ENCODE measurements at regions not wholly inside any gene's neighbourhood (a gene's known extent, or its start where the extent isn't known, plus 50 kb on each side); places are given as distances from the start of the nearest gene placed in this dataset.
"Not testable (repeated sequence)": the region's sequence is repeated elsewhere in the genome, so short reads cannot be mapped to it uniquely, and the experiment has no call there.

DNA sequence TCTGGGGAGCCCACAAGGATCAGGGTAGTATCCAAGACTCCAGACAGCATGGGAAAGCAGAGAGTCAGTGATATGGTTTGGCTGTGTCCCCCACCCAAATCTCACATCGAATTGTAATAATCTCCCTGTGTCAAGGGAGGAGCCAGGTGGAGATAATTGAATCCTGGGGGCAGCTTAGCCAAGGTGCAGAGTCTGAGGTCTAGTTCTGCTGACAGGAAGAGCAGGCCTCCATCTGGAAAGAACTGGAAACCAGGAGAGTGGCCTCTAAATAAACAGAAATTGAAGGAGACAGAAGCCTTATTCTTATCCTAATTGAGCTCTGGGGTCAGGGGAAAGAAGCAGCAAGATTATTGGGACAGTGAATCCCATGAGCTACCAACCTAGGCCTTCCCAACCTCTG, 146.7 kb upstream of the NRP1 start:
- Histone ChIP-seq H3K27ac (ENCODE audit: low read depth, low read length) (no peak overlapping the region), H3K4me1 (ENCODE audit: control insufficient read depth in 2 of 2, insufficient read depth in 2 of 2, low read length in 2 of 2) (no peaks in the 10 kb centered on the region), H3K4me3 (ENCODE audit: low read length) (no peak overlapping the region), H3K9me3 (ENCODE audit: control insufficient read depth in 2 of 3, low read length in 3 of 3) (no peaks in the 10 kb centered on the region), H3K36me3 (ENCODE audit: control insufficient read depth in 2 of 3, insufficient read depth in 3 of 3, low read length in 3 of 3) (no peaks in the 10 kb centered on the region), H3K27me3 (ENCODE audit: control insufficient read depth in 2 of 2, insufficient read depth in 2 of 2, low read length in 2 of 2) (no peaks in the 10 kb centered on the region)
- CTCF ChIA-PET = no interaction called here
- POLR2A ChIA-PET = no interaction called here
- ATAC-seq = no peak
- intact Hi-C loops (cut with micrococcal nuclease) = no loop called here
- H3K27me3 Mint-ChIP-seq = peaks cover 0 to 7% (median 0%) of the 10 kb centered on the region in 5 donors
- no peak overlapping the region for H3K27ac Mint-ChIP-seq
- no peak for DNase-seq
- H3K9me3 Mint-ChIP-seq = peaks cover 0 to 5% (median 0%) of the 10 kb centered on the region in 11 donors
- no peak overlapping the region for H3K4me3 Mint-ChIP-seq
- peaks cover 0 to 8% (median 4%) of the 10 kb centered on the region in 7 donors for H3K4me1 Mint-ChIP-seq
- H3K36me3 Mint-ChIP-seq = no peaks in the 10 kb centered on the region

DNA sequence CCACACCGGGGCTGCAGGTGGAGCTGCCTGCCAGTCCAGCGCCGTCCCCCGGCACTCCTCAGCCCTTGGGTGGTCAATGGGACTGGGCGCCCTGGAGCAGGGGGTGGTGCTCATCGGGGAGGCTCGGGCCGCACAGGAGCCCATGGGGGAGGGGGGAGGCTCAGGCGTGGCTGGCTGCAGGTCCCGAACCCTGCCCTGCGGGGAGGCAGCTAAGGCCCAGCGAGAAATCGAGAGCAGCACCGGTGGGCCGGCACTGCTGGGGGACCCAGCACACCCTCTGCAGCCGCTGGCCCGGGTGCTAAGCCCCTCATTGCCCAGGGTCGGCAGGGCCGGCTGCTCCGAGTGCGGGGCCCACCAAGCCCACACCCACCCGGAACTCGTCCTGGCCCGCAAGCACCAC, 145.9 kb upstream of the NRP1 start:
- intact Hi-C loops (cut with micrococcal nuclease); DNase-seq; H3K36me3 ChIP-seq (ENCODE audit: control insufficient read depth in 2 of 3, insufficient read depth in 3 of 3, low read length in 3 of 3); POLR2A ChIA-PET; H3K4me1 Mint-ChIP-seq; H3K9me3 Mint-ChIP-seq; H3K27ac ChIP-seq (ENCODE audit: low read depth, low read length); H3K36me3 Mint-ChIP-seq; CTCF ChIA-PET; ATAC-seq; H3K4me3 Mint-ChIP-seq; H3K4me3 ChIP-seq (ENCODE audit: low read length); H3K27me3 Mint-ChIP-seq; H3K27me3 ChIP-seq (ENCODE audit: control insufficient read depth in 2 of 2, insufficient read depth in 2 of 2, low read length in 2 of 2); H3K4me1 ChIP-seq (ENCODE audit: control insufficient read depth in 2 of 2, insufficient read depth in 2 of 2, low read length in 2 of 2); H3K9me3 ChIP-seq (ENCODE audit: control insufficient read depth in 2 of 3, low read length in 3 of 3); H3K27ac Mint-ChIP-seq: not testable (repeated sequence)

DNA sequence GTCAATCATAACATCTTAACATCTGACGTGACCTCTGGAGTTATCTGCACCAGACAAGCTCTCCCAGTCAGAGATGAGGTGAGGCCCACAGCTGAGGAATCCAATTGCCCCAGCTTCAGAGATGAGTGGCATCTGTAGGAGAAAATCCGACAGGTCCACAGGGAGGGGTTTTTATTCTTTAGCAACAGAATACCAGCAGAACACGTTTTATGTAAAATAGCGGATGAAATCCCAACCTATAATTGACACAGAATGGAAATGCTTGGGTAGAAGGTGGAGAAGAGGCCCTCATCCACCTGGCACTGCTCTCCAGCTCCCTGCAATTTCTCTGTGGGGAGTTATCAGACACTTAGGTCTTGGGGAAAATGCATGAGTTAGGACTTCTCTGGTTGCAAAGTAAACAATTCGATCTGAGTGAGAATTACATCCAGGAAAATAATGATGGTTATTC, 144.2 kb upstream of the NRP1 start:
- Histone ChIP-seq H3K27me3 (ENCODE audit: control insufficient read depth in 2 of 2, insufficient read depth in 2 of 2, low read length in 2 of 2) (no peaks in the 10 kb centered on the region), H3K4me1 (ENCODE audit: control insufficient read depth in 2 of 2, insufficient read depth in 2 of 2, low read length in 2 of 2) (no peaks in the 10 kb centered on the region), H3K9me3 (ENCODE audit: control insufficient read depth in 2 of 3, low read length in 3 of 3) (no peaks in the 10 kb centered on the region), H3K4me3 (ENCODE audit: low read length) (no peak overlapping the region), H3K27ac (ENCODE audit: low read depth, low read length) (no peak overlapping the region), H3K36me3 (ENCODE audit: control insufficient read depth in 2 of 3, insufficient read depth in 3 of 3, low read length in 3 of 3) (no peaks in the 10 kb centered on the region)
- CTCF ChIA-PET = no interaction called here
- no peaks in the 10 kb centered on the region for H3K4me1 Mint-ChIP-seq
- H3K4me3 Mint-ChIP-seq = no peak overlapping the region
- intact Hi-C loops (cut with micrococcal nuclease) = no loop called here
- ATAC-seq (no peak), DNase-seq (no peak)
- peaks cover 0 to 5% (median 0%) of the 10 kb centered on the region in 11 donors for H3K9me3 Mint-ChIP-seq
- no peaks in the 10 kb centered on the region for H3K36me3 Mint-ChIP-seq
- POLR2A ChIA-PET = no interaction called here
- H3K27me3 Mint-ChIP-seq = peaks cover 0 to 7% (median 5%) of the 10 kb centered on the region in 5 donors
- H3K27ac Mint-ChIP-seq = no peak overlapping the region

DNA sequence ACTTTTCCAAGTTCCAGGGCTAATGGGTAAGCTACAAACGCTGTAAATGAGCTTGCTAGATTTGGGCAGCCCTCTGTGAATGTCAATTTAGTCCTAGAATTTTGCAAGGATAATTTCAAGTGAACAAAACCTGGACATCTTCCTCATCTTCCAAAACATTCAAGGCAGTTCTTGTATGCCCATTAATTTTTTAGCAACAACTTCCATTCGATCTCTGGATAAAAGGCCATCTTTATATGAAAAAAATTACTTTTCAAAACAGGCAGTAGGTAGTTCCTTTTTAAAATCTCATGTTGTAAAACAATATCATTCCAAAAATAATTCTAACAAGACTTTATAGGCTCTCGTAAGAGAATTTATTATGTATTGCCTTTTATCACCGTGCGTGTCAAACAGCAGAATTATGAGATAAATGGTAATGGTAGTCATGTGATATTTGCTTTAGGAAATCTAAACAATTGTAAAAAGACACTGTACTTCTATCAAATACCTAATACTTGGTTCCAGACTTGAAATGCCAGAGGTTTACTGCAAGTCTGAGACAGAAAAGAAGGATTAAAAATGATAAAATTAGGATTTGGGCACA, 143.7 kb upstream of the NRP1 start:
- no peaks in the 10 kb centered on the region for H3K4me1 Mint-ChIP-seq
- H3K9me3 Mint-ChIP-seq = peaks cover 0 to 5% (median 0%) of the 10 kb centered on the region in 11 donors
- Histone ChIP-seq H3K4me1 (ENCODE audit: control insufficient read depth in 2 of 2, insufficient read depth in 2 of 2, low read length in 2 of 2) (no peaks in the 10 kb centered on the region), H3K9me3 (ENCODE audit: control insufficient read depth in 2 of 3, low read length in 3 of 3) (no peaks in the 10 kb centered on the region), H3K4me3 (ENCODE audit: low read length) (no peak overlapping the region), H3K36me3 (ENCODE audit: control insufficient read depth in 2 of 3, insufficient read depth in 3 of 3, low read length in 3 of 3) (no peaks in the 10 kb centered on the region), H3K27me3 (ENCODE audit: control insufficient read depth in 2 of 2, insufficient read depth in 2 of 2, low read length in 2 of 2) (no peaks in the 10 kb centered on the region), H3K27ac (ENCODE audit: low read depth, low read length) (no peak overlapping the region)
- intact Hi-C loops (cut with micrococcal nuclease) = no loop called here
- no peak overlapping the region for H3K27ac Mint-ChIP-seq
- ChIA-PET POLR2A (no interaction called here), CTCF (no interaction called here)
- no peak for DNase-seq
- ATAC-seq = no peak
- H3K36me3 Mint-ChIP-seq = no peaks in the 10 kb centered on the region
- H3K4me3 Mint-ChIP-seq = no peak overlapping the region
- peaks cover 0 to 9% (median 7%) of the 10 kb centered on the region in 5 donors for H3K27me3 Mint-ChIP-seq

DNA sequence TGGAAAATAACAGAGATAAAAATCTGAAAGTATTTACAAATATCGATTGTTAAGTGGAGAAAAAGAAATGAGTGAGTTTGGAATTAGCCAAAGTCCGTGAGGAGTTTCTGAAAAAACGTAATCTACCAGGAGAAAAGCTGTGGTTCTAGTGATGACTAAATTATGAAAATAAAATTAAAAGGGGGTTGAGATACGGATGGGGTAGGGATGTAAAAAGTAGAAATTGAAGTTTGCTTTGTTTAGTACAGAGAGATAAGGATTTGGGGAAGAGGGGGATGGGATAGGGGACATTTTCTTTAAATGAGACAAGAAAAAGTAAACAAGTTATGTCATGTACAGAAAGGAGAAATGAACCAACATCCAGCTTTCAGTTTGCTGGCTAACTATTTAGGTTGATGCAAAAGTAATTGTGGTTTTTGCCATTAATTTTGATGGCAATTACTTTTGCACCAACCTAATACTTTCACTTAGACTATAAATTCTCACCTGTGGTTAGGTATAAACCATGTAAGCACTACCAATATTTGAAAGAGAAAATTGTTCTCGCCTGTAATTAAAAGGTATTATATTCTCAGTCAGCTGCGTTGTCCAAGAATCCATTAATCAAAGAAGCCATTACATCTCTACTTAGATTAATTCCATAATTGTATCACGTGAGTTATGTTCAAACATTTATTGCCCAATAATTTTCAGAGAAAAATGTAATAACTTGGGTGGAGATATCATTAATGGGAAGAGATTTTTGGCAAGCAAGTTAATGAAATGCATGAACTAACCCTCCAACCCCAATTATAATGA, 143.0 kb upstream of the NRP1 start:
- no peak for ATAC-seq
- no peaks in the 10 kb centered on the region for H3K4me1 Mint-ChIP-seq
- peaks cover 0 to 11% (median 5%) of the 10 kb centered on the region in 5 donors for H3K27me3 Mint-ChIP-seq
- no peaks in the 10 kb centered on the region for H3K36me3 ChIP-seq (ENCODE audit: control insufficient read depth in 2 of 3, insufficient read depth in 3 of 3, low read length in 3 of 3)
- no peak overlapping the region for H3K27ac Mint-ChIP-seq
- no peaks in the 10 kb centered on the region for H3K9me3 ChIP-seq (ENCODE audit: control insufficient read depth in 2 of 3, low read length in 3 of 3)
- ChIA-PET POLR2A (no interaction called here), CTCF (no interaction called here)
- peaks cover 0 to 5% (median 0%) of the 10 kb centered on the region in 11 donors for H3K9me3 Mint-ChIP-seq
- no peaks in the 10 kb centered on the region for H3K36me3 Mint-ChIP-seq
- no peaks in the 10 kb centered on the region for H3K4me1 ChIP-seq (ENCODE audit: control insufficient read depth in 2 of 2, insufficient read depth in 2 of 2, low read length in 2 of 2)
- intact Hi-C loops (cut with micrococcal nuclease) = no loop called here
- H3K4me3 ChIP-seq (ENCODE audit: low read length) = no peak overlapping the region
- no peak for DNase-seq
- no peak overlapping the region for H3K27ac ChIP-seq (ENCODE audit: low read depth, low read length)
- H3K27me3 ChIP-seq (ENCODE audit: control insufficient read depth in 2 of 2, insufficient read depth in 2 of 2, low read length in 2 of 2) = no peaks in the 10 kb centered on the region
- no peak overlapping the region for H3K4me3 Mint-ChIP-seq

DNA sequence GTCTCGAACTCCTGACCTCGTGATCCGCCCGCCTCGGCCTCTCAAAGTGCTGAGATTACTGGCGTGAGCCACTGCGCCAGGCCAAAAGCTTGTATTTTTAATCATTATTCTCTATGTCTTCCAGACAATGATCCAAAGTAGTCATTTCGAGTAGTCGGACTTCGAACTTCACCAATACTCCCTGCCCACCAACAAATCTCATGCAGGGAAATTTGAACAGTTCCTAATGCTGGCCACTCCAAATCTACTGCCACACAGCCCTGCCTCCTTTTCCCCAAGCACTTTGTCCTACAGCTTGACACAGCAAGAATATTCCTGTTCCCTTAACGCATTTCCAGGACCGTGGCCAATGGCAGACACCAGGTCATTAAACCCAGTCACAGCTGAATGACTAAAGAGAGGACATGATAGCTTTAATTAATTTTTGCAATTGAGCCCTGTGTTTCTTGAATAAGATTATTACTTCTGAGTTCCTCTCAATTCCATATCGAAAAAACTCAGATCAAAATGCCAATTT, 142.3 kb upstream of the NRP1 start:
- DNase-seq = no peak

DNA sequence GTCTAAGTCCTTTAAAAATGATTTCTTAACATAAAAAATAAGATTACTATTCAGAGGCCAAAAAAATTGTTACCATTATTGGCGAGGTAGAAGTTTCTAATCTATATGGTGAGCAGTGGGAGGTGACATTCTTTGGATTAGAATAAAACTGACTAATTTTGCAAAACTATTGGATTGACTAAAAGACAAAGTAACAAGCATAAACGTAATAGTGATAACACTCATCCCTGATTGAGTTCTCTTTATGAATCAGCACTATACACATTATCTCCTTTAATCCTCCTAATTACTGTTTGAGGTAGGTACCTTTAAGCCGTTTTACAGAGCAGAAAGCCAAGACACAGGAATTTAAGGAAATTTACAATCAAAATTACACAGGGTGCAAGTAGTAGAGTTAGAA, 139.2 kb upstream of the NRP1 start:
- peaks cover 0 to 14% (median 7%) of the 10 kb centered on the region in 5 donors for H3K27me3 Mint-ChIP-seq
- ATAC-seq = no peak
- H3K4me1 Mint-ChIP-seq = no peaks in the 10 kb centered on the region
- peaks cover 0 to 4% (median 0%) of the 10 kb centered on the region in 11 donors for H3K9me3 Mint-ChIP-seq
- H3K36me3 Mint-ChIP-seq = no peaks in the 10 kb centered on the region
- CTCF ChIA-PET = no interaction called here
- no peak for DNase-seq
- intact Hi-C loops (cut with micrococcal nuclease) = no loop called here
- H3K27me3 ChIP-seq (ENCODE audit: control insufficient read depth in 2 of 2, insufficient read depth in 2 of 2, low read length in 2 of 2) = no peaks in the 10 kb centered on the region
- no peaks in the 10 kb centered on the region for H3K9me3 ChIP-seq (ENCODE audit: control insufficient read depth in 2 of 3, low read length in 3 of 3)
- H3K27ac ChIP-seq (ENCODE audit: low read depth, low read length) = no peak overlapping the region
- no peak overlapping the region for H3K4me3 Mint-ChIP-seq
- H3K4me1 ChIP-seq (ENCODE audit: control insufficient read depth in 2 of 2, insufficient read depth in 2 of 2, low read length in 2 of 2) = no peaks in the 10 kb centered on the region
- H3K36me3 ChIP-seq (ENCODE audit: control insufficient read depth in 2 of 3, insufficient read depth in 3 of 3, low read length in 3 of 3) = no peaks in the 10 kb centered on the region
- no peak overlapping the region for H3K4me3 ChIP-seq (ENCODE audit: low read length)
- POLR2A ChIA-PET = no interaction called here
- no peak overlapping the region for H3K27ac Mint-ChIP-seq

More for the DNA sequence above, 142.3 kb upstream of the NRP1 start:
- ChIA-PET CTCF (no interaction called here), POLR2A (no interaction called here)
- Mint-ChIP-seq H3K9me3 (peaks cover 0 to 4% (median 0%) of the 10 kb centered on the region in 11 donors), H3K4me3 (no peak overlapping the region), H3K4me1 (no peaks in the 10 kb centered on the region), H3K27me3 (peaks cover 0 to 14% (median 7%) of the 10 kb centered on the region in 5 donors), H3K27ac (no peak overlapping the region), H3K36me3 (no peaks in the 10 kb centered on the region)
- Histone ChIP-seq H3K36me3 (ENCODE audit: control insufficient read depth in 2 of 3, insufficient read depth in 3 of 3, low read length in 3 of 3) (no peaks in the 10 kb centered on the region), H3K9me3 (ENCODE audit: control insufficient read depth in 2 of 3, low read length in 3 of 3) (no peaks in the 10 kb centered on the region), H3K4me3 (ENCODE audit: low read length) (no peak overlapping the region), H3K4me1 (ENCODE audit: control insufficient read depth in 2 of 2, insufficient read depth in 2 of 2, low read length in 2 of 2) (no peaks in the 10 kb centered on the region), H3K27ac (ENCODE audit: low read depth, low read length) (no peak overlapping the region), H3K27me3 (ENCODE audit: control insufficient read depth in 2 of 2, insufficient read depth in 2 of 2, low read length in 2 of 2) (no peaks in the 10 kb centered on the region)
- ATAC-seq = no peak
- intact Hi-C loops (cut with micrococcal nuclease) = no loop called here

Measured in naive thymus-derived CD4-positive, alpha-beta T cell (primary cell).